HG03565 (cell line): ENCODE measurements at regions not wholly inside any gene's neighbourhood (a gene's known extent, or its start where the extent isn't known, plus 50 kb on each side); places are given as distances from the start of the nearest gene placed in this dataset.

Experiments
- ATAC-seq: cut with Tn5 transposase; IDR thresholded peaks from one replicate; pipeline ENCODE4 v1.9.1; 2021; ENCODE audit warnings: mild to moderate bottlenecking, moderate library complexity; ENCODE audit not compliant: unreplicated experiment

GRCh38 chrX:45258731-45259402 lies 58.2 kb upstream of the DIPK2B start:
- ATAC-seq: no peak
